ENCODE measurements at regions not wholly inside any gene's neighbourhood (a gene's known extent, or its start where the extent isn't known, plus 50 kb on each side); places are given as distances from the start of the nearest gene placed in this dataset.

- TF ChIP-seq, protein P1, sequence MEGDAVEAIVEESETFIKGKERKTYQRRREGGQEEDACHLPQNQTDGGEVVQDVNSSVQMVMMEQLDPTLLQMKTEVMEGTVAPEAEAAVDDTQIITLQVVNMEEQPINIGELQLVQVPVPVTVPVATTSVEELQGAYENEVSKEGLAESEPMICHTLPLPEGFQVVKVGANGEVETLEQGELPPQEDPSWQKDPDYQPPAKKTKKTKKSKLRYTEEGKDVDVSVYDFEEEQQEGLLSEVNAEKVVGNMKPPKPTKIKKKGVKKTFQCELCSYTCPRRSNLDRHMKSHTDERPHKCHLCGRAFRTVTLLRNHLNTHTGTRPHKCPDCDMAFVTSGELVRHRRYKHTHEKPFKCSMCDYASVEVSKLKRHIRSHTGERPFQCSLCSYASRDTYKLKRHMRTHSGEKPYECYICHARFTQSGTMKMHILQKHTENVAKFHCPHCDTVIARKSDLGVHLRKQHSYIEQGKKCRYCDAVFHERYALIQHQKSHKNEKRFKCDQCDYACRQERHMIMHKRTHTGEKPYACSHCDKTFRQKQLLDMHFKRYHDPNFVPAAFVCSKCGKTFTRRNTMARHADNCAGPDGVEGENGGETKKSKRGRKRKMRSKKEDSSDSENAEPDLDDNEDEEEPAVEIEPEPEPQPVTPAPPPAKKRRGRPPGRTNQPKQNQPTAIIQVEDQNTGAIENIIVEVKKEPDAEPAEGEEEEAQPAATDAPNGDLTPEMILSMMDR (IDR thresholded peaks at IDR 0.05) = no peak
- no peak for TF ChIP-seq POLR2AphosphoS5 (IDR thresholded peaks at IDR 0.05)
- TF ChIP-seq POLR2A (IDR thresholded peaks at IDR 0.05) = no peak
- no peak for TF ChIP-seq EP300 (IDR thresholded peaks at IDR 0.05)
Measured at GRCh38 chr13:102517959-102518358, 78.8 kb upstream of the TPP2 start.

All from upper lobe of left lung (tissue), 4 donors.